SK-MEL-5 (cell line): ENCODE measurements at regions not wholly inside any gene's neighbourhood (a gene's known extent, or its start where the extent isn't known, plus 50 kb on each side); places are given as distances from the start of the nearest gene placed in this dataset.

Experiments used
- DNase-seq: peaks from one replicate; pipeline ENCODE4 v3.0.0-alpha.2; 2016; ENCODE audit warnings: low read depth, low spot score
- in situ Hi-C: cut with HindIII; loops from 2 replicates; pipeline ENCODE4 v1.10.0; 2016; ENCODE audit warnings: low sequenced_read_pairs, high pct_unique_total_duplicates, low pct_unique_long_range_greater_than_20kb

GRCh38 chr18:56545464-56545863 lies 92.9 kb downstream of the TXNL1 start:
- DNase-seq: no peak

GRCh38 chr18:56542476-56542875 lies 95.9 kb downstream of the TXNL1 start:
- in situ Hi-C loops: no loop called here
- no peak for DNase-seq

More at GRCh38 chr18:56545464-56545863, 92.9 kb downstream of the TXNL1 start:
- in situ Hi-C loops: no loop called here

GRCh38 chr18:56541793-56542192 lies 96.6 kb downstream of the TXNL1 start:
- DNase-seq: no peak
- in situ Hi-C loops: no loop called here

GRCh38 chr18:56541340-56541739 lies 97.1 kb downstream of the TXNL1 start:
- no peak for DNase-seq
- in situ Hi-C loops: no loop called here

GRCh38 chr18:56538746-56539145 lies 99.6 kb downstream of the TXNL1 start:
- DNase-seq: no peak
- in situ Hi-C loops: no loop called here

GRCh38 chr18:56532176-56532840 lies 106.1 kb downstream of the TXNL1 start:
- no peak for DNase-seq
- in situ Hi-C loops: no loop called here

- DNase-seq: no peak
- in situ Hi-C loops: no loop called here
Measured at GRCh38 chr18:56522816-56523215, 115.6 kb downstream of the TXNL1 start.

- in situ Hi-C loops: no loop called here
- no peak for DNase-seq
Measured at GRCh38 chr18:56521263-56521662, 117.1 kb downstream of the TXNL1 start.

- in situ Hi-C loops: no loop called here
- DNase-seq: no peak
Measured at GRCh38 chr18:56517761-56518160, 120.6 kb downstream of the TXNL1 start.

GRCh38 chr18:56517196-56517595 lies 121.2 kb downstream of the TXNL1 start:
- in situ Hi-C loops: no loop called here
- no peak for DNase-seq

GRCh38 chr18:56516789-56517188 lies 121.6 kb downstream of the TXNL1 start:
- no peak for DNase-seq
- in situ Hi-C loops: no loop called here

- in situ Hi-C loops: no loop called here
- peak; percentile 66 for DNase-seq
Measured at GRCh38 chr18:56515522-56515921, 122.9 kb downstream of the TXNL1 start.

GRCh38 chr18:56511996-56512395 lies 126.4 kb downstream of the TXNL1 start:
- in situ Hi-C loops: no loop called here
- no peak for DNase-seq

GRCh38 chr18:56510108-56510507 lies 128.3 kb downstream of the TXNL1 start:
- in situ Hi-C loops: no loop called here
- DNase-seq: no peak

GRCh38 chr18:56509656-56510055 lies 128.7 kb downstream of the TXNL1 start:
- in situ Hi-C loops: no loop called here
- DNase-seq: no peak

- in situ Hi-C loops: no loop called here
- no peak for DNase-seq
Measured at GRCh38 chr18:56508370-56509036, 129.9 kb downstream of the TXNL1 start.

GRCh38 chr18:56505971-56506370 lies 132.4 kb downstream of the TXNL1 start:
- in situ Hi-C loops: no loop called here
- no peak for DNase-seq

GRCh38 chr18:56505293-56505692 lies 133.1 kb downstream of the TXNL1 start:
- in situ Hi-C loops: no loop called here
- DNase-seq: no peak

GRCh38 chr18:56501896-56502295 lies 136.5 kb downstream of the TXNL1 start:
- no peak for DNase-seq
- in situ Hi-C loops: no loop called here
